Liver (tissue), 8 donors: ENCODE measurements at regions not wholly inside any gene's neighbourhood (a gene's known extent, or its start where the extent isn't known, plus 50 kb on each side); places are given as distances from the start of the nearest gene placed in this dataset.

Source experiments
- DNase-seq: peaks from one replicate; pipeline ENCODE4 v3.0.0-alpha.2; 2017; ENCODE audit warnings: low spot score
- H3K27ac ChIP-seq, 2 donors: one replicate each; pipeline ENCODE4 v1.7.0; 2013; ENCODE audit warnings: inconsistent platforms in 2 of 2, low read length in 2 of 2, control low read depth in 1 of 2, low read depth in 1 of 2, mild to moderate bottlenecking in 1 of 2
- H3K27me3 ChIP-seq, 4 donors: one replicate each; pipeline versions ENCODE4 v1.6.1 to v1.7.0; 2013; ENCODE audit warnings: low read length in 3 of 4, inconsistent platforms in 1 of 4, mild to moderate bottlenecking in 1 of 4, moderate library complexity in 1 of 4; ENCODE audit not compliant: control insufficient read depth in 4 of 4, insufficient read depth in 4 of 4
- H3K36me3 ChIP-seq, 4 donors: one replicate each; pipeline versions ENCODE4 v1.6.1 to v1.7.0; 2013; ENCODE audit warnings: low read length in 3 of 4, mild to moderate bottlenecking in 3 of 4, low read depth in 1 of 4, moderate library complexity in 1 of 4; ENCODE audit not compliant: control insufficient read depth in 4 of 4, insufficient read depth in 3 of 4
- H3K4me1 ChIP-seq, 4 donors: one replicate each; pipeline versions ENCODE4 v1.6.1 to v1.7.0; 2013; ENCODE audit warnings: low read length in 3 of 4, mild to moderate bottlenecking in 3 of 4, moderate library complexity in 1 of 4; ENCODE audit not compliant: control insufficient read depth in 4 of 4, insufficient read depth in 4 of 4
- H3K4me3 ChIP-seq, 3 donors: one replicate each; pipeline versions ENCODE4 v1.6.1 to v1.7.0; 2013; ENCODE audit warnings: low read length in 3 of 3, control low read depth in 1 of 3, low read depth in 1 of 3, mild to moderate bottlenecking in 1 of 3
- H3K9ac ChIP-seq, 2 donors: one replicate each; pipeline ENCODE4 v1.7.0; 2013; ENCODE audit warnings: low read length in 2 of 2, mild to moderate bottlenecking in 2 of 2, moderate library complexity in 2 of 2, control low read depth in 1 of 2, low read depth in 1 of 2
- H3K9me3 ChIP-seq, 4 donors: one replicate each; pipeline versions ENCODE4 v1.6.1 to v1.7.0; 2013; ENCODE audit warnings: low read length in 3 of 4; ENCODE audit not compliant: control insufficient read depth in 4 of 4
- CTCF ChIP-seq: fragments of 150-350 bp; IDR thresholded peaks from 2 replicates; pipeline ENCODE4 v1.5.1; 2017; ENCODE audit warnings: improper control_type of control experiment, low read depth, low read length; ENCODE audit not compliant: missing input control
- EGR1 ChIP-seq, 2 donors: IDR thresholded peaks; 2 replicates each; pipeline ENCODE4 v1.6.1; 2016 to 2018; ENCODE audit warnings: antibody characterized with exemption in 2 of 2, low read depth in 2 of 2
- FOXA1 ChIP-seq: IDR thresholded peaks from 2 replicates; pipeline ENCODE4 v1.6.1; 2016; ENCODE audit warnings: antibody characterized with exemption
- FOXA2 ChIP-seq: IDR thresholded peaks from 2 replicates; pipeline ENCODE4 v1.6.1; 2016; ENCODE audit warnings: antibody characterized with exemption
- GABPA ChIP-seq, 2 donors: IDR thresholded peaks in 1 of 2; conservative IDR thresholded peaks in 1 of 2; 2 replicates each; pipeline ENCODE4 v1.6.1; 2016; ENCODE audit warnings: antibody characterized with exemption in 2 of 2, mild to moderate bottlenecking in 1 of 2, moderate library complexity in 1 of 2
- HNF4A ChIP-seq, 2 donors: conservative IDR thresholded peaks; 2 replicates each; pipeline ENCODE4 v1.6.1; 2016; ENCODE audit warnings: antibody characterized with exemption in 2 of 2, mild to moderate bottlenecking in 2 of 2
- HNF4G ChIP-seq: IDR thresholded peaks from 2 replicates; pipeline ENCODE4 v1.6.1; 2016; ENCODE audit warnings: antibody characterized with exemption
- JUND ChIP-seq, 2 donors: IDR thresholded peaks; 2 replicates each; pipeline ENCODE4 v1.6.1; 2016; ENCODE audit warnings: antibody characterized with exemption in 2 of 2
- MAX ChIP-seq: IDR thresholded peaks from 2 replicates; pipeline ENCODE4 v1.6.1; 2016; ENCODE audit warnings: antibody characterized with exemption
- NR2F2 ChIP-seq: IDR thresholded peaks from 2 replicates; pipeline ENCODE4 v1.6.1; 2016; ENCODE audit warnings: antibody characterized with exemption
- RAD21 ChIP-seq, 2 donors: IDR thresholded peaks; 2 replicates each; pipeline ENCODE4 v1.6.1; 2016; ENCODE audit warnings: antibody characterized with exemption in 2 of 2, mild to moderate bottlenecking in 2 of 2
- RXRA ChIP-seq, 2 donors: IDR thresholded peaks; 2 replicates each; pipeline ENCODE4 v1.6.1; 2017 to 2018; ENCODE audit warnings: antibody characterized with exemption in 2 of 2, mild to moderate bottlenecking in 1 of 2
- SP1 ChIP-seq: IDR thresholded peaks from 2 replicates; pipeline ENCODE4 v1.6.1; 2018; ENCODE audit warnings: antibody characterized with exemption, mild to moderate bottlenecking
- YY1 ChIP-seq: IDR thresholded peaks from 2 replicates; pipeline ENCODE4 v1.6.1; 2016; ENCODE audit warnings: antibody characterized with exemption, mild to moderate bottlenecking
- ZBTB33 ChIP-seq: IDR thresholded peaks from 2 replicates; pipeline ENCODE4 v1.6.1; 2016; ENCODE audit warnings: antibody characterized with exemption
- WGBS: extraction: QIAGEN DNeasy Blood & Tissue Kit; methylation state at CpG from one replicate; pipeline ENCODE4 v1.1.7; 2013; 5-methylcytosine and 5-hydroxymethylcytosine counted together
- donor health status: healthy.
- donor health status: healthy.
- donor health status: healthy.
- donor health status: healthy.
- donor health status: healthy.

GRCh38 chr7:65308300-65308678, 65.4 kb upstream of the ZNF92 start:
- no peak for DNase-seq
- WGBS, result 35% methylated on average over 2 of the region's 2 CpGs
- TF ChIP-seq MAX (no peak), SP1 (peak; percentile 22), RXRA (IDR thresholded peaks at IDR 0.05) (peak in 1 of 2 donors; percentile 42), HNF4G (peak; percentile 14), HNF4A (conservative IDR thresholded peaks at IDR 0.05) (peak; percentile 81 to 86), JUND (IDR thresholded peaks at IDR 0.05) (peak in 1 of 2 donors; percentile 27)
- Histone ChIP-seq H3K4me1 (peaks cover 0 to 12% (median 10%) of the 10 kb centered on the region in 4 donors), H3K9ac (no peak overlapping the region), H3K27me3 (no peaks in the 10 kb centered on the region), H3K27ac (no peak overlapping the region), H3K4me3 (no peak overlapping the region), H3K9me3 (no peaks in the 10 kb centered on the region), H3K36me3 (no peaks in the 10 kb centered on the region)

- H3K36me3 ChIP-seq, result no peaks in the 10 kb centered on the region
- TF ChIP-seq JUND (IDR thresholded peaks at IDR 0.05) (no peak), RXRA (IDR thresholded peaks at IDR 0.05) (no peak), NR2F2 (no peak), FOXA2 (no peak), FOXA1 (no peak), GABPA (IDR thresholded peaks at IDR 0.05 in 1 of 2, conservative IDR thresholded peaks at IDR 0.05 in 1 of 2) (no peak), CTCF (peak; percentile 71), RAD21 (IDR thresholded peaks at IDR 0.05) (peak; percentile 76 to 92), MAX (no peak), YY1 (no peak), SP1 (no peak), ZBTB33 (no peak), EGR1 (IDR thresholded peaks at IDR 0.05; ENCODE audit: low read depth in 2 of 2) (no peak), HNF4A (conservative IDR thresholded peaks at IDR 0.05) (no peak), HNF4G (no peak)
- 65% methylated on average over 8 of the region's 8 CpGs for WGBS
- no peak overlapping the region for H3K9ac ChIP-seq
- no peak overlapping the region for H3K27ac ChIP-seq
- DNase-seq, result peak; percentile 49
- H3K9me3 ChIP-seq, result no peaks in the 10 kb centered on the region
- peaks cover 0 to 12% (median 10%) of the 10 kb centered on the region in 4 donors for H3K4me1 ChIP-seq
- no peaks in the 10 kb centered on the region for H3K27me3 ChIP-seq
- H3K4me3 ChIP-seq, result no peak overlapping the region
These were observed 65.9 kb upstream of the ZNF92 start for GRCh38 chr7:65307651-65308299.
